Neural progenitor cell (in vitro differentiated cells): ENCODE measurements at regions not wholly inside any gene's neighbourhood (a gene's known extent, or its start where the extent isn't known, plus 50 kb on each side); places are given as distances from the start of the nearest gene placed in this dataset.

Experiments
- DNase-seq: peaks from one replicate; pipeline ENCODE4 v3.0.0-alpha.2; 2016; ENCODE audit warnings: low spot score
- H2AFZ ChIP-seq: fragments of 200-600 bp; sonication (generic); replicated peaks from 2 replicates; pipeline ENCODE4 v1.6.1; 2016; ENCODE audit warnings: antibody characterized with exemption
- H3F3A ChIP-seq: fragments of 200-600 bp; sonication (generic); 2 replicates; pipeline ENCODE4 v1.6.1; 2016; ENCODE audit warnings: antibody characterized with exemption, low read depth
- H3K27ac ChIP-seq: fragments of 200-600 bp; sonication (generic); 2 replicates; pipeline ENCODE4 v1.5.1; 2016; ENCODE audit warnings: mild to moderate bottlenecking
- H3K27me3 ChIP-seq: fragments of 200-600 bp; sonication (generic); 2 replicates; pipeline ENCODE4 v1.6.1; 2016; ENCODE audit warnings: mild to moderate bottlenecking, moderate library complexity
- H3K36me3 ChIP-seq: fragments of 200-600 bp; sonication (generic); 2 replicates; pipeline ENCODE4 v1.5.1; 2016
- H3K4me1 ChIP-seq: fragments of 200-600 bp; sonication (generic); 2 replicates; pipeline ENCODE4 v1.6.1; 2016; ENCODE audit warnings: mixed run types
- H3K4me2 ChIP-seq: fragments of 200-600 bp; sonication (generic); 2 replicates; pipeline ENCODE4 v1.6.1; 2016
- H3K4me3 ChIP-seq: fragments of 200-600 bp; sonication (generic); 2 replicates; pipeline ENCODE4 v1.5.1; 2016
- H3K79me2 ChIP-seq: fragments of 200-600 bp; sonication (generic); 2 replicates; pipeline ENCODE4 v1.6.1; 2016; ENCODE audit warnings: low read depth
- H3K9ac ChIP-seq: fragments of 200-600 bp; sonication (generic); 2 replicates; pipeline ENCODE4 v1.6.1; 2016
- H3K9me3 ChIP-seq: fragments of 200-600 bp; sonication (generic); 2 replicates; pipeline ENCODE4 v1.5.1; 2016; ENCODE audit warnings: low read depth
- H4K20me1 ChIP-seq: fragments of 200-600 bp; sonication (generic); 2 replicates; pipeline ENCODE4 v1.6.1; 2016; ENCODE audit warnings: low read depth
- H3K27ac Mint-ChIP-seq: 3 replicates; pipeline ENCODE4 v1.8.0; 2021; ENCODE audit warnings: mixed read lengths
- H3K27me3 Mint-ChIP-seq: 2 replicates; pipeline ENCODE4 v1.8.0; 2022; ENCODE audit warnings: low read depth, mild to moderate bottlenecking, inconsistent platforms, moderate library complexity, mixed read lengths; ENCODE audit not compliant: insufficient read depth
- H3K36me3 Mint-ChIP-seq: 3 replicates; pipeline ENCODE4 v1.8.0; 2021; ENCODE audit warnings: mixed read lengths
- H3K4me1 Mint-ChIP-seq: 3 replicates; pipeline ENCODE4 v1.8.0; 2021; ENCODE audit warnings: mixed read lengths
- H3K4me3 Mint-ChIP-seq: 3 replicates; pipeline ENCODE4 v1.8.0; 2021; ENCODE audit warnings: mild to moderate bottlenecking, moderate library complexity, mixed read lengths
- H3K9me3 Mint-ChIP-seq: 3 replicates; pipeline ENCODE4 v1.8.0; 2020; ENCODE audit warnings: mixed read lengths
- EZH2 ChIP-seq: fragments of 200-600 bp; sonication (generic); IDR thresholded peaks from 2 replicates; pipeline ENCODE4 v1.6.1; 2017; ENCODE audit warnings: antibody characterized with exemption, mild to moderate bottlenecking, moderate library complexity
- EZH2phosphoT487 ChIP-seq: fragments of 200-600 bp; sonication (generic); IDR thresholded peaks from 2 replicates; pipeline ENCODE4 v1.6.1; 2017; ENCODE audit warnings: antibody characterized with exemption
- TF ChIP-seq, protein P1 (sequence below): fragments of 200-600 bp; sonication (generic); IDR thresholded peaks from 2 replicates; pipeline ENCODE4 v1.5.1; 2017; ENCODE audit warnings: antibody characterized with exemption, mild to moderate bottlenecking

DNA sequence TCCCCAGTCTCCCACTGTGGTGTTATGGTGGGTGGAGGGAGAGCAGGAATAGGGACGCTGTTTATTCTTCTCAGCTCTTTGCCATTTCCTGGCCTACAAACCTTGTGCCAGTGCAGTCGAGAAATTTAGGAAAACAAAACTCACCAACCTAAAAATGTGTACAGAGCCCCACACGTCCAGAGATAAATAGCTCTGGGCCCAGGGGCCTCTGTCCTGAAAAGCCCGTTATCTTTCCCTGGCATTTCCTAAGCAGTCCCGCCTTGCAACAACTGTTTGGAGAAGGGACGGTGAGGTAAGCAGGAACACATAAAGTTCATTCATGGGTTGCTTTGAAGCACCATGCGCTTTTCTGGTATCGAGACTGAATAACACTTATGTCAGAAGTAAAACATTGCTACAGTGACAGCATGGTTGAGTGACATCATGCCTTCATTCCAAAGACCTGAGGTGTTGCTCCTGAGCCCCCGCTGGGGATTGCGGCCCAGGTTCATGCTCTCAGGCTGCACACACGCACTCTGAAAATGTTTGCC, 80.1 kb upstream of the NXT1 start:
- Histone ChIP-seq H3K9ac (no peak overlapping the region), H3K36me3 (no peaks in the 10 kb centered on the region), H3F3A (peaks cover 14% of the 10 kb centered on the region), H3K4me3 (no peak overlapping the region), H3K27ac (peak overlapping the region; percentile 89), H3K4me2 (peak overlapping the region; percentile 7), H2AFZ (peak overlapping the region; percentile 66), H3K79me2 (no peaks in the 10 kb centered on the region), H4K20me1 (no peaks in the 10 kb centered on the region), H3K4me1 (peaks cover 13% of the 10 kb centered on the region), H3K27me3 (no peaks in the 10 kb centered on the region), H3K9me3 (no peaks in the 10 kb centered on the region)
- H3K27ac Mint-ChIP-seq = no peak overlapping the region
- DNase-seq = no peak
- H3K9me3 Mint-ChIP-seq = peaks cover 19% of the 10 kb centered on the region
- no peak overlapping the region for H3K4me3 Mint-ChIP-seq
- no peaks in the 10 kb centered on the region for H3K36me3 Mint-ChIP-seq
- no peaks in the 10 kb centered on the region for H3K27me3 Mint-ChIP-seq
- H3K4me1 Mint-ChIP-seq = peaks cover 11% of the 10 kb centered on the region
- no peak for TF ChIP-seq EZH2
- TF ChIP-seq EZH2phosphoT487 = no peak
- TF ChIP-seq, protein P1, sequence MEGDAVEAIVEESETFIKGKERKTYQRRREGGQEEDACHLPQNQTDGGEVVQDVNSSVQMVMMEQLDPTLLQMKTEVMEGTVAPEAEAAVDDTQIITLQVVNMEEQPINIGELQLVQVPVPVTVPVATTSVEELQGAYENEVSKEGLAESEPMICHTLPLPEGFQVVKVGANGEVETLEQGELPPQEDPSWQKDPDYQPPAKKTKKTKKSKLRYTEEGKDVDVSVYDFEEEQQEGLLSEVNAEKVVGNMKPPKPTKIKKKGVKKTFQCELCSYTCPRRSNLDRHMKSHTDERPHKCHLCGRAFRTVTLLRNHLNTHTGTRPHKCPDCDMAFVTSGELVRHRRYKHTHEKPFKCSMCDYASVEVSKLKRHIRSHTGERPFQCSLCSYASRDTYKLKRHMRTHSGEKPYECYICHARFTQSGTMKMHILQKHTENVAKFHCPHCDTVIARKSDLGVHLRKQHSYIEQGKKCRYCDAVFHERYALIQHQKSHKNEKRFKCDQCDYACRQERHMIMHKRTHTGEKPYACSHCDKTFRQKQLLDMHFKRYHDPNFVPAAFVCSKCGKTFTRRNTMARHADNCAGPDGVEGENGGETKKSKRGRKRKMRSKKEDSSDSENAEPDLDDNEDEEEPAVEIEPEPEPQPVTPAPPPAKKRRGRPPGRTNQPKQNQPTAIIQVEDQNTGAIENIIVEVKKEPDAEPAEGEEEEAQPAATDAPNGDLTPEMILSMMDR = no peak

DNA sequence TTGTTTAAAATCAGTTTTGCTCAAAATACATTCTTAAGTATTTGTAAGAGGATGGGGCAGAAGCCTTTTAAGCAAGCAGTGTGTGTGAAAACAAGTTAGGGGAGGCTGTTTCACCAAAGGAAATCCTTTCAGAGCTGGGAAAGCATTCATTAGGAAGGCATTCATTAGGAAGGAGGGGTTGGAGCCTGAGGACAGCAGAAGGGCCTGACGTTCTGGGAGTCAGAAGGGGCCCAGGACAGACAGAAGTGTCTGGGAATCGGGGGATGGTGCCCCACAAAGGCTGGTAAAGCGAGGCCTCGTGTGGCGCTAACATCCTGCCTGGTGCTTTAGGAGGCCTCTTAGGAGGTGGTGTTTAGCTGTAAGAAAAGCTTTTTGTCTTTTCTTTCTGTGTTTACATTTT, 80.6 kb upstream of the NXT1 start:
- Histone ChIP-seq H3K4me3 (no peak overlapping the region), H3K36me3 (no peaks in the 10 kb centered on the region), H3K9ac (no peak overlapping the region), H3K9me3 (no peaks in the 10 kb centered on the region), H2AFZ (peak overlapping the region; percentile 66), H3K27me3 (no peaks in the 10 kb centered on the region), H3F3A (peaks cover 14% of the 10 kb centered on the region), H4K20me1 (no peaks in the 10 kb centered on the region), H3K4me2 (peak overlapping the region; percentile 7), H3K27ac (peak overlapping the region; percentile 89), H3K4me1 (peaks cover 13% of the 10 kb centered on the region), H3K79me2 (no peaks in the 10 kb centered on the region)
- DNase-seq = peak; percentile 61
- Mint-ChIP-seq H3K36me3 (no peaks in the 10 kb centered on the region), H3K4me3 (no peak overlapping the region), H3K9me3 (peaks cover 19% of the 10 kb centered on the region), H3K27me3 (peaks cover 2% of the 10 kb centered on the region), H3K27ac (no peak overlapping the region), H3K4me1 (peaks cover 11% of the 10 kb centered on the region)
- no peak for TF ChIP-seq EZH2phosphoT487
- TF ChIP-seq, protein P1 = no peak
- no peak for TF ChIP-seq EZH2

DNA sequence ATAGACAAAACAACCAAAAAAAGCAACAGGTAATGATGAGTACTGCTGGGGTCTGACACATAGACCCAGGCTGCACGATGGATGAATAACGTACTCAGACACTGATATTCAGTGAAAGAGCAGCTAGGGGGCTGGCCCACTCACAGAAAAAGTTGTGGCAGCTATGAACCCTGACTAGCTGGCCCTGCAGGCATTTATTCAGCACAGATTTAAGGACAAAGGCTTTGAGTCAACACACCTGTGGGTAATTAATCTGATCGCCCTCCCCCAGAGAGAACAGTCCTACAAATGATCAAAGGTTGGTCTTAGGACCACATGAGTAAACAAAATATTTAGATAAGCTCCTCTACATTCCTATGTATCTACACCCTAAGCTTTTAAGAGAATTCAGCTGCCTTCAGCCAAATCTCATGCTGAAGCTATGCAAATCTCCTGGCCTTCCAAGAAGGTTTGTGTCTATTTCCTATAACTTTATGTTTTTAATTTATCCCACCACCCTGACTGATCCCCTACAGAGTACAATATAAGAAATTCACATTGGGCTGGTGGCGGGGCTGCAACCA, 81.7 kb upstream of the NXT1 start:
- DNase-seq = no peak
- Histone ChIP-seq H3K9me3 (no peaks in the 10 kb centered on the region), H3K36me3 (no peaks in the 10 kb centered on the region), H3K27ac (no peak overlapping the region), H3K27me3 (no peaks in the 10 kb centered on the region), H3K4me1 (peaks cover 13% of the 10 kb centered on the region), H3K9ac (no peak overlapping the region), H3K79me2 (no peaks in the 10 kb centered on the region), H2AFZ (no peak overlapping the region), H3K4me3 (no peak overlapping the region), H3K4me2 (no peak overlapping the region), H4K20me1 (no peaks in the 10 kb centered on the region), H3F3A (peaks cover 14% of the 10 kb centered on the region)
- H3K27me3 Mint-ChIP-seq = peaks cover 2% of the 10 kb centered on the region
- no peak for TF ChIP-seq EZH2phosphoT487
- no peak for TF ChIP-seq EZH2
- TF ChIP-seq, protein P1 = no peak
- no peaks in the 10 kb centered on the region for H3K36me3 Mint-ChIP-seq
- H3K4me3 Mint-ChIP-seq = no peak overlapping the region
- H3K4me1 Mint-ChIP-seq = peaks cover 11% of the 10 kb centered on the region
- H3K9me3 Mint-ChIP-seq = peaks cover 19% of the 10 kb centered on the region
- H3K27ac Mint-ChIP-seq = no peak overlapping the region
